Upper lobe of left lung (tissue), 4 donors: ENCODE measurements at regions not wholly inside any gene's neighbourhood (a gene's known extent, or its start where the extent isn't known, plus 50 kb on each side); places are given as distances from the start of the nearest gene placed in this dataset.

Experiments
- CTCF ChIP-seq, 6 experiments: fragments of 450-650 bp in 4 of 6; fragments of 200-600 bp in 2 of 6; sonication (generic) in 2 of 6; IDR thresholded peaks; one replicate each; pipeline ENCODE4 v1.5.1; 2016 to 2019; ENCODE audit warnings: antibody characterized with exemption in 6 of 6
- EP300 ChIP-seq, 4 donors: sonication (generic); formaldehyde crosslinking; IDR thresholded peaks; one replicate each; pipeline ENCODE4 v1.5.1; 2017; ENCODE audit warnings: antibody characterized with exemption in 4 of 4, control low read depth in 2 of 4
- POLR2A ChIP-seq, 4 donors: fragments of 450-650 bp; IDR thresholded peaks; one replicate each; pipeline ENCODE4 v1.5.1; 2016 to 2017; ENCODE audit warnings: antibody characterized with exemption in 4 of 4, mild to moderate bottlenecking in 2 of 4
- POLR2AphosphoS5 ChIP-seq, 2 donors: sonication (generic); formaldehyde crosslinking; IDR thresholded peaks; one replicate each; pipeline ENCODE4 v1.5.1; 2017; ENCODE audit warnings: antibody characterized with exemption in 2 of 2

- TF ChIP-seq CTCF (IDR thresholded peaks at IDR 0.05) (no peak), POLR2AphosphoS5 (IDR thresholded peaks at IDR 0.05) (no peak), POLR2A (IDR thresholded peaks at IDR 0.05) (no peak), EP300 (IDR thresholded peaks at IDR 0.05) (no peak)
These were observed 202.4 kb downstream of the IDS start for GRCh38 chrX:149302705-149303104.
